Skeletal muscle cell (primary cell): ENCODE measurements at regions not wholly inside any gene's neighbourhood (a gene's known extent, or its start where the extent isn't known, plus 50 kb on each side); places are given as distances from the start of the nearest gene placed in this dataset.

Experiments
- DNase-seq: peaks from one replicate; pipeline ENCODE4 v3.0.0-alpha.2; 2010; ENCODE audit warnings: low read depth
- H3K4me3 ChIP-seq: 2 replicates; pipeline ENCODE4 v1.5.1; 2011; ENCODE audit warnings: low read depth, mild to moderate bottlenecking, control low read depth, low read length, moderate library complexity

DNA sequence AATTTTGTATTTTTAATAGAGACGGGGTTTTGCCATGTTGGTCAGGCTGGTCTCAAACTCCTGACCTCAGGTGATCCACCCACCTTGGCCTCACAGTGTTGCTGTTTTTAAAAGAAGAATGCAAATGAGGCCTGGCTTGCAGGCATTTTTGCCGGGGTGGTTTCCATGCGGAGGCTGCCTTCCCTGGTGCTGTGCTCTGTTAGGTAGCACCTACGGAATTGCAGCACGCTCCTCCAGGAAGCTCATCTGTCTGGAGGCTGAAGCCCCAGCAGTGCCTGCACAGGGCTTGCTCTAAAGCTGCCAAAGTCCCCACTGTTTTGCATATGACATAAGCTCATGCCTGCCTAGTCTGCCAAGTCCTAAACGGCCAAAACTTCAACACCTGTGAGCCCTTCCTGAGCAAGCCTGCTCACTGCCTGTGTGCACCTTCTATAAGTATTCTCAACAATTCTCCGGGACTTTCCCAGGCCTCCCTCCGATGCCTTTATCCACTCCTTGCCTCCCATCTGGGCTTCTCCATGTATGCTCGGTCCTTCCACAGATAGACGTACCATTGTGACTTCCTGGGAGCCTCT lies 551.3 kb upstream of the RAB6C start:
- no peak for DNase-seq
- no peak overlapping the region for H3K4me3 ChIP-seq

DNA sequence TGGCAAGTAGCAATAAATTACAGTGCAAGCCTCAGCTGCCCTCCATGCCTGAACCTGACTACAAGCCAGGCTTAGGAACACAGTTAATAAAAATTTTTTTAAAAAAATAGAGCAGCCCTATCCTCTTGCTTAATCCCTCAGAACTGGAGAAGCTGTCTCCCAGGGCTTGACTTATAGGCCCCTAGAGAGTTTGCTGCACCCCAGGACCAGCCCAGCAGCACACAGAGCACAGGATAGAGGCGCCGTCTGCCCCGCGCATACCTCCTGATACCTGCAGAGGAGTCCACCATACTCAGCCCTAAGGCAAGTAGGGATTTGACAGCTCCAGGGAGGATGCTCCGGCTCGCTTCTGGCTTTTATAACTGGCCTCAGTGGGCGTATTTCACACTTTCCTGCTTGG lies 548.6 kb upstream of the RAB6C start:
- H3K4me3 ChIP-seq: no peak overlapping the region
- DNase-seq: no peak

DNA sequence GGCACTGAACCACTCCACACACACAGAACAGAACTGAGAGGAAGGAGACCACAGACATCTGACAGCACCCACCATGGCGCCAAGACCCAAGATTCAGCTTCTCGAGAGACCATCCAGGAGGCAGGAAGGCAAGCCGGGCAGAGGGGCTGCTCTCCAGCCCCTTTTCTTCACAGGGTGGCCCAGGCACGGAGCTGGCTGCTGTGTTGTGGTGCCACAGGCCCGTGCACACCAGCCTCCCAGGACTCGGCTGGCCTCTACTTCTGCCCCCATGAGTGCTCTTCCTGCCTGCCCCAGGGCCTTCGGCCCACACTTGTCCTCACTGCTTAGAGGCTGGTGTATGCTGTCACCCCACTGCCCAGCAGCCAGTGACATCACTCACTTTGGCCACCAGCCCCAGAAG lies 547.6 kb upstream of the RAB6C start:
- no peak overlapping the region for H3K4me3 ChIP-seq
- no peak for DNase-seq

DNA sequence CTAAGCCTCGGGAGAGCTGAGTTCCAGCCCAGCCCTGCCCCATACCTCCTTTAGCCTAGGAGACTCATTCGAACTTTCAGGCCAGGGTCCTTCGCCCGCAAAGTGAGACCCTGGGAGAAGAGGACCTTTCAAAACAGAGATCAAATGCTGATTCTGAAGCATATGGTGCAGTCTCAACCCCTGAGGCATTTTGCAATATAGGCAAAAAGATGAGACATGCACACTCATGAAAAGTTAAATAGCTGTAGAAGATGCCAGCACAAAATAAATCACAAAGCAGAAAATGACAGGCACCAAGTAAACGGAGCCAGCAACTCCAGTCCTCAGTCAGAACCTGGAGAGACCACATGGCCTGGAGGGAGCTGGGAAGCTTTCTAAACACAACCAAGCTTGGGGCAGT lies 542.7 kb upstream of the RAB6C start:
- DNase-seq: no peak
- H3K4me3 ChIP-seq: no peak overlapping the region

DNA sequence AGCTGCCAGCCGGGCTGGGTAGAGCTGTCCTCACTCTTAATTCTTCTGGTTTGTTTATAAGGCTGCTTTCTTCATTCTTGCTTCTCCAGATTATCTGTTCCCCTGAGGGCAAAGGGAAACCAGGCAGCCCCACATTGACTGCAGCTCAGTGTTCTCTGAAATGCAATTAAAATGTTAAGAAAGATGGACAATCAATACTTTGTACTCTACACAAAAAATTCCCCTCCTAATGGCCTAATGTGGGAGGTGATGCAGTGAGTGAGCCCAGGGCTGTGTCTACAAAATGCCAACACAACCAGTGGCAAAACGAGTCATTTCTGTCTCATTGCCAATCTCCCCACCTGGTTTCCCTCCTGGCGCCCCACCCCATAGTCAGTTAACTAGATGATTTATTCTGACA lies 541.7 kb upstream of the RAB6C start:
- DNase-seq: no peak
- no peak overlapping the region for H3K4me3 ChIP-seq

DNA sequence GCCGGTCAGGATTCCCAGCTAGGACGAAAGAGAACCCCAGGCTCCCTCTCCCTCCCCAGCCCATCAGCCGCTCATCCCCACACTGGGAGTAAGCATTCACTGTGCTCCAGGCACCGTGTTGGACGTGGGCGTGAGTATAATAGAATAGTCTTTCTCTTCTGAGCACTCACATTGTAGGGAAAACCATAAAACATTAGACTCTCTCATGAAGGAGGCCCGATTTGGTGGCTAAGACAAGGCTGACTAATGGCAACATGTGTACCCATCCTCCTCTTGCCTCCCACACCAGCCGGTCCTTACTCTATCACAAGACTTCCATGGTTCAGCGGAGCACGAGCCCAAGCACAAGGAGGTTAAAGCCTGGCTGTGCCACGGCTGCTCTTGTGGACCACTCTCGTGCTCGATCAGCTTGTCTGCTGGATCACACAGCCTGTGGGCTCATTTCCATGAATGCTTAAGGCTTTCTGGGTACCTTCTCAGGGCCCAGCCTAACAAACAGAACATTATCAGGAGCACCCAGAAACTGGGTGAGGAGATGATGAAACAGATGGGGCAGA lies 540.9 kb upstream of the RAB6C start:
- DNase-seq: no peak
- no peak overlapping the region for H3K4me3 ChIP-seq

DNA sequence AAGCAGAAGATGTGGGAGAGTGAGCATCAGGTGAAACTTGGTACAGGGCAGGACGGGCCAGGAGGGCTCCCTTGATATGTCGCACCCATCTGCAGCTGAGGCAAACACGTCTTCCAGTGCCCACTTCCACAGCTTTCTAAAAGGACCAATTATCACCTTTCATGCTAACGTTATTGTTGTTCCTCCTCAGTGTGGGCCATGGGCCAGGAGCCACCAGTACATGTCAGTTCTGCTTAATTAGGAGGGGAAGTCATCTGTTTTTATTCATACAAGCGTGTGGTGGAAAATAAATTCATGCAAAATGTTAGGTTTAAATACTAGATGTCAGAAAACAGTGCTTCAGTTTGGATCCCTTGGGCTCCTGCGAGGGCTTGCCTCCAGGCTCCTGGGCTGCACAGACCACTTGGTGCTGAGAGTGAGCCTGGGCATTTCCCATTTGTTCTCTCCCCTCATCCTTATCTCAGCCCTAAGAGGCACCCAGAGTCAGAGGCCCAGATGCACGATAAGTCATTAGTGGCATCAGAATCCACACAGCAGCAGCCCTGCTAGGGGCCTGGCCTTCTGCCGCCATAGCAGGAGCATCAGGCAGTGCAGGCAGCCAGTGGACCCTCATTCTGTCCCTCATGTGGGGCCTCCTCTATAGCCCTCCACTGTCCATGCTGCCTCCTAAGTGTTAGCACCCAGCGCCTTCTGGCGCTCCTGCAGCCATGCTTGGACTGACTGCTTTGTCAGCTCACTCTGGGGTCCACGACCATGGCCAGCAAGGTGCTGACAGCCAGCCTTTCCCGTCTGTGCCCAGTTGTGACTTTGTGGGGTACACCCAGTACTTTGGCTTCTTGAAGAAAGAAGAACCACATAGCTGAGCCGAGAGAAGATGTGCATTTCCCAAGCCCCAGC lies 539.8 kb upstream of the RAB6C start:
- no peak overlapping the region for H3K4me3 ChIP-seq
- no peak for DNase-seq

DNA sequence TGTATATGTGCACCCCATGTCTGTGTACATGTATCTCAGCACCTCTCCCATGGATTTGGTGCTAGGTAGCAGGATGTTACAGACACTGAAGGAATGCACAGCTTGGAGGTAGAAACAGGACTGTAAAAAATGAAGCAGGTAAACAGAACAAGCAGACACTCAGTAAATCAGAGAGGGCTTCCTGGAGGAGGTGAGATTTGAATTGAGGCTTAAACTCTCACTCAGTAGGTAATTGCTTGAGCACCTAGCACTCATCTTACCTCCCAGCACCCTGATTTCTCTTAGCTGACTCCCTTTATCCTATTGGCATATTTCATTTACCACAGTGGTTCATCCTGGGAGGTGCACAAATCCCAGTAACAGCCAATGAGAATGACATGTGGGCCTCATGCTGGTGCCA lies 537.9 kb upstream of the RAB6C start:
- DNase-seq: no peak
- no peak overlapping the region for H3K4me3 ChIP-seq

DNA sequence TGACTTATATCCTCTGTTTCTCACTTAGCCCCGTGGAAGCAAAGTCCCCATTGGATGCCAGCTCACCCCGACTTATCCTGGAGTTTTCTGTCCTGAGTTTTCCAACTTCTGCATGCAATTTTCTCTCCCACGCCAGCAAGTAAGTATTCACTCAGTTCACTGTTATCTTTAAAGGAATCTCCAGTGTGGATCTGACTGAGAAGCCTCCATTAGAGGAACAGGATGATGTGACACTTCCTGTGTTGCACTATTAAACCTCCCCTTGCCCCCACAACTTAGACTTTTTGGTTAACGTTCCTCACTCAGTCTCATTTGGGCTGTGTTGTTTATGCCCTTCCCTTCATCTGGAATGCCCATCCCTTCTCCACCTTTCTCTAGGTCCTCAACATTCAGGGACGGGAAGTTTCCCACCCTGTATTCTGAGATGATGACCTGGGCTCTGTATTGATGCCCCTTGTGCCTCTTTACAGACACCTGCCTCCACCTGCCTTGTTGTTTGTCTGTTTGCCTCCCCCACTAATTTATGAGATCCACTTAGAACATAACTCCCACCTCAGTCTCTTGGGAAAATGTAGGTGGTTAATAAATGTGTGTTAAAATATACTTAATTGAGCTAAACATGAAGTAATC lies 536.1 kb upstream of the RAB6C start:
- DNase-seq: no peak
- no peak overlapping the region for H3K4me3 ChIP-seq

DNA sequence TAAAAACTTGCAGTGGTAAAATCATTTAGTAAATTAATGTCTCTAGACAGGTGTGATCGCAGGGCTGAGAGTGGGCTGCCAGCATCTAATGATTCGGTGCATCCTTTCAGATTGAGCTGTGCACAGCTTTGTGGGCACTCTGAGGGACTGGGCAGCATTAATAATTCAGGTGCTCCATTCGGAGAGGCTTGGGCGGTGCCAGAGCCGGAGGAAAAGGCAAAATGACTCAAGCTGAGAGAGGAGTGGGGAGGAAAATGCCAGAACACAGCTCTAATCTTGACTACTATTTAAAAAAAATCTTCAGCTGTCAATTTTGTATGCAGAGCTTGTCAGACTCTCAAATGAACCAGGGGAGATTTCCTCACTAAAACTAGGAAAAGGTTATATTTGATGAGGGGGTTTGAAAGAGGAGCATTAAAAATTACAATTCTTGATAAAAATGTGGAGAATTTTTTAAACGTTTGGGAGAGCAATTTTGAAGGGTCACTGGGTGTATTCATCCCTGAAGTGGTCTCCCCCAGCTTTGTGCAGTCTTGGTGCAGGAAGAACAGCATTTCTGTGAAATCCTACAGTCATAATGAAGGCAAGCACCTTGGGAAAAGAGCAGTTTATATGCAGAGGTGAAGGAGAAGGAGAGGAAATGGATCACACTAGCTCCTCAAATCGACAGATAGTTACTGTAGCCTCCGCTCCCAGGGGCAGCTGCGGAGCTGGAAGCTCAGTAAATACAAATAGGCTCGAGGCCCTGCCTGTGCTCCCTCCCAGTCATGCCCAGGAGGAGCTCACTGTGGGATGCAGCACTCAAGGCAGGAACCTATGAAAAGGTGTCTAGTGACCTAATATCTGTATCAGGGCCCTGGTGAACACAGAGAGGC lies 535.4 kb upstream of the RAB6C start:
- no peak overlapping the region for H3K4me3 ChIP-seq
- DNase-seq: no peak

DNA sequence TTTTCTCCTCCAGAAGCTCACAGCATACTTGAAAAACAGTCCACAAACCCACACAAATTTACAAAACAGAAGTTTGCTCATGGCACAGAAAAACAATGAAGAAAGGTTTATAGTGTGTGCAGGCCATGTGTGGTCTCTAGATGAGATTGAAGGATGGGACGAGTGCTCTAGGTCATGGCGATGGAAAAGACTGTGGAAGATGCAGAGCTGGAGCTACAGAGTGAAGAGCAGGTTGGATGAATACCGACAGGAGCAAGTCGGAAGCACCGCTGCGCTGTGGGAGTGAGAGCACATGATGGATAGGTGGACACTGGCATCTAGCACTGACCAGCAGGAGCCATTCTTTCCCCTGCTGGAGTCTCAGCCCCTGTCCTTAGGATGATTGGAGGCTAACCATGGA lies 534.7 kb upstream of the RAB6C start:
- DNase-seq: no peak
- H3K4me3 ChIP-seq: no peak overlapping the region

DNA sequence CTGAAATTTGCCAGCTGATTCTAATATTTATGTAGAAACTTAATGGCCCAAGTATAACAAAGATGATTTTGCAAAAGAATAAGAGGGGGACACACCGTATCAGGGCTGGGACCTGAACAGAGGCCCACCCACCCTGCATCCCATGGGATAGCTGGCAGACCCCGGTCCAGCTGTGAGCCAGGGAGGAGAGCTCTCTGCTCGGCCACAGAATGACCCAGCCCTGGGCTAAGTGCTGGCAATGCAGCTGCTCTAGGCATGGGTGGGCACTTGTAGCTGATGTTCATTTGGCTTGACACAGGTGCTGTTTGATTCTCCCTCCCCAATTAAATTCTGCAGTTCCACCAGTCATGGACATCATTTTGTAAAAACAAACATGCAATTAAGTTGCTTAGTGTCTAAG lies 522.8 kb upstream of the RAB6C start:
- no peak overlapping the region for H3K4me3 ChIP-seq
- DNase-seq: no peak

DNA sequence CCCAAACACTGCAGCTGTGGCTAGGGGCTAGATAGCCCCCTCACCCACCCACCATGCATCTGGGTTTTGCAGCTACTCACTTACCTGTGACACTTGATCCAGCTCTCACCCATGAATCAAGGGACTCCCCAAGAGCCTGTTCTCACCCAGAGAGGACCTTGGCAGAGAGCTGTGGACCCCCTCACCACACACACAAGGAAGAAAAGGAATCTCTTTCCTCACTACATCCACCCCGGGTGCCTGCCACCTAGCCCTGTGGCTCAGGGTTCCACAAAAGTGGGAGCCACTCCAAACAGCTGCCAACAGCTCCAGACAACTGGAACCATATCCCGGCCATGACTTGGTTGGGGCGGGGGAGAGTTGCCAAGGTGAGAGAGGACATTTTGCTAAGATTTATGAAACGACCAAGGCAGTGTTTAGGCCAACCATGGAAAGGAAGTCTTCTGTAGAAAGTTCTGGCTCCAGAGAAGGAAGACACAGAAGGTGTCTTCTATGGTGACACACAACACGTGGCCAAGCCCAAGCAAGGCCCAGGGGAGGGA lies 522.1 kb upstream of the RAB6C start:
- H3K4me3 ChIP-seq: no peak overlapping the region
- no peak for DNase-seq

DNA sequence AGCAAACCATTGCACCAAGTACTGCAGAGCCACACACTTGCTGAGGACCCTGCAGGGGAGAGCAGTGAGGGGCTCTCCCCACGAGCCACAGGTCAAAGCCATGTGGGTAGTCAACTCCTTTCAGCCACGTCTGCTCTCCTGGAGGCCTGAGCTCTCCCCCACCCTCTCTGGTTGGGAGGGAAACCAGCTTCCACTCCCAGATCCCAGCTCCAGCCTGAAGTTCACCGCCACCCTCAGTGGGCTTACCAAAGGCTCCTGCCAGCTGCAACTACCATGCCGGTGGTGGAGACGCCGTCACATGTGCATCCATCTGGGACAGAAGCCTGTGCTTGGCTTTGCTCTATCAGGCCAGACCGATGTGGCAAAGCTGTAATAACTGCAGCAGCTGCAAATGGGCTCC lies 521.5 kb upstream of the RAB6C start:
- DNase-seq: no peak

DNA sequence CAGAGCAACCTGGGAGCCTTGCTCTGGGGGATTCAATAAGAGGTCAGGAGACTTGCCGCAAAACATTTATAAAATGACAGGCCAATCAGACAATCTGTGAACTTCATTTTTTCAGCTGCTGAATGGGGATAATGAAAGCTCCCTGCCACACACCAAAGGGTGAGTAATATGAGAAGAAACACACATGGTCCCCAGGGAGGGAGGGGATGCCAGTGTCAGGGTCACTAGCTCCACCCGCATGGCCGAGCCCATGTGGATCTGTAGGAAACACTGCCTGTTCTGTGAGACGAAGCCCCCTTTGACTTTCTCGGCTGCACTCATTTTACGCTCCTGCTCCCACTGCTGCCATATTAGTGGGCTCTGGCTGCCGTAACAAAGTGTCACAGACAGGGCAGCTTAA lies 521.0 kb upstream of the RAB6C start:
- no peak overlapping the region for H3K4me3 ChIP-seq
- no peak for DNase-seq

More for the DNA sequence above, 521.5 kb upstream of the RAB6C start:
- H3K4me3 ChIP-seq: no peak overlapping the region

DNA sequence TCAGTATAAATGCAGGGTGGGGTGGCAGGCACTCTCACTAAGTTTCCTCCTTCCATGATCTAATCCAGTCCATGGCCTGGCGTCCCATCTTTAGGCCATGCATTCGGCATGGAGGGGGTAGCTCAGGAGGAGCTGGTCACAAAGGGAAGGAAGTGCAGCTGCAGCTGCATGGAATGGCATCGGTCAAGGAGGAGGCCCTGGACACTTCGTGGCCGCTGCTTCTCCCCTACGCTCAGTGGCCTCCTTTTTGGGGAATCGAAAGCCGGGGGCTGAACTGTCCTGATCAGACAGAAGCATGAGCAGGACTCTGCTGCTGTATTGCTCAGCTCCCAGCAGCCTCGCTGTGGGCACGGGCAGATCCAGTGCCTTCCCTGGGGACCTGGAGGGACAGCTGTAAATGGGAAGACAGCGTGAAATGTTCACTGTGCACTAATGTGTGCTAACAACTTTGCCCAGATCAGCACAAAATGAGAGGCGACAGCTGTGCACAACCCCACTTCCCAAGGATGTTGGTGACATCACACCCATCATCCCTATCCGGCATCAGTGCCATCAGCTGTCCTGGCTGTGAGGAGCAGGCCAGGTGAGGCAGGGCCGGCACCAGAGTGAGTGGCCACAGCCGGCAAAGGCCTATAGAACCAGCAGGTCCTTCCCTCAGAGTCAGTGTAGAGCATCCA lies 520.1 kb upstream of the RAB6C start:
- no peak for DNase-seq
- no peak overlapping the region for H3K4me3 ChIP-seq

DNA sequence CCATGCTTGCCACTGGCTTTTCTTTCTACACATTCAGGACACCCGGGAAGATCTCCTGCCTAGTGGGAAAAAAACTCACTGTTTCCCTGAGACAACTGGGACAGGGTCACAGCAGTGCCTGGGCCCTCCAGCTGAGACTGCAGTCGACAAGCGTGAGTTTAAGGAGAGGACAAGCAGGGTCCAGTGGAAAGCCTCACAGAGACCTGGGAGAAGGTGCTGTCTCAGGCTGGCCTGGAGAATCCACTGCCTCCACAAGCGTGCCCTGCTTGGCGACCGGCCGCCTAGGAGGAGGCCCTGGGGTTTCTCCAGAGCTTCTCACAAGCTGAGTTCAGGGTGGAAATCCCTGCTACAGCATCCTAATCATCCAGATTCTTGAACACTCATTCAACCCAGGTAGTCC lies 519.6 kb upstream of the RAB6C start:
- no peak for DNase-seq
- no peak overlapping the region for H3K4me3 ChIP-seq

DNA sequence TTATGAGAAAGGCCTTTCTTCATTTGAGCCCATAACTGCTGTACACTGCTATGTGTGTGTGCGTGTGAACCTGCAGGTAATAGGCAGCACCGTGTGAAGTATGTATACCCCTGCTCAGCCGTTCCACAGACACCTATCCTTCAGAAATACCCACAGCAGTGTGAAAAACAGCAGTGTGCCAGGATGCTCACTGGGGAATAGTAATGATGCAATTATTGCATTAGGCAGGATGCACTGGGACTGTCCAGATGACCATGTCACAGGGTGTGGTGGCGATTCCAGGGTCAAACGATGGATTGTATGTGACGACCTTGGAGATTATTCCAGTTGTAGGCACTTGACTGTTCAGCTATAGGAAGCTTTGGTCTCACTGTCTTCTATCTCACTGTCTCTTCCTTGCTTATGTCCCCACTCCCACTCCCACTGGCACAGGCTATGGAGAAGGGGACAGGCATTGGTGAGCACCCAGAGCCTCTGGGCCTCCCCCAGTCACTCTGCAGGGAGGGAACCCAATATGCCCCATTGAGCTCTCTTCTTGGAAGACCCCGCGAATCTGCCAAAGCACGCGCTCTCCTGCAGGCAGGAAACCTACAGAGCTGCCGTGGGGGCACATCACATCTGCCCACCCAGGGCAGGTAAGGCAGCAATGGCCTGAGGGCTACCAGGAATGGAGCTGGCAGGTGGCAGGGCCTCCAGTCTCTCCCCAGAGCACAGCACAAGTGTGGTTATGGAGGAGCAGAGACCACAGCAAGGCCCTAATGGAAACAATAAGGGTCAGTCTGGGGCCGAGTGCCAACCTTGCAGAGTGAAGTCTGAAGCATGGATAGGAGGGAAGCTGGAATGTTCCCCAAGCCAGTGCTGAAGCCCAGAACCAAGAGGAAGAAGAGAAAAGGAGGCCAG lies 518.9 kb upstream of the RAB6C start:
- no peak for DNase-seq
- no peak overlapping the region for H3K4me3 ChIP-seq
